Glutamatergic neuron (in vitro differentiated cells): ENCODE measurements at regions not wholly inside any gene's neighbourhood (a gene's known extent, or its start where the extent isn't known, plus 50 kb on each side); places are given as distances from the start of the nearest gene placed in this dataset.

Experiments
- DNase-seq: peaks from one replicate; pipeline ENCODE4 v3.0.0; 2022
- H3K27ac Mint-ChIP-seq: one replicate; pipeline ENCODE4 v1.8.0; 2020; ENCODE audit warnings: mild to moderate bottlenecking, mixed read lengths, inconsistent platforms; ENCODE audit not compliant: unreplicated experiment
- H3K27me3 Mint-ChIP-seq: one replicate; pipeline ENCODE4 v1.8.0; 2020; ENCODE audit warnings: mild to moderate bottlenecking, moderate library complexity, mixed read lengths, inconsistent platforms; ENCODE audit not compliant: unreplicated experiment
- H3K36me3 Mint-ChIP-seq: one replicate; pipeline ENCODE4 v1.8.0; 2020; ENCODE audit warnings: mild to moderate bottlenecking, mixed read lengths, inconsistent platforms; ENCODE audit not compliant: unreplicated experiment
- H3K4me1 Mint-ChIP-seq: one replicate; pipeline ENCODE4 v1.8.0; 2020; ENCODE audit warnings: mild to moderate bottlenecking, low read depth, mixed read lengths, inconsistent platforms; ENCODE audit not compliant: unreplicated experiment
- H3K4me3 Mint-ChIP-seq: one replicate; pipeline ENCODE4 v1.8.0; 2020; ENCODE audit warnings: mild to moderate bottlenecking, mixed read lengths, inconsistent platforms; ENCODE audit not compliant: unreplicated experiment
- H3K9me3 Mint-ChIP-seq: one replicate; pipeline ENCODE4 v1.8.0; 2020; ENCODE audit warnings: mild to moderate bottlenecking, moderate library complexity, mixed read lengths, inconsistent platforms; ENCODE audit not compliant: unreplicated experiment
- CTCF ChIP-seq: fragments of 200-600 bp; sonication (generic); IDR thresholded peaks from one replicate; pipeline ENCODE4 v1.5.0; 2021; ENCODE audit not compliant: partially characterized antibody, unreplicated experiment

DNA sequence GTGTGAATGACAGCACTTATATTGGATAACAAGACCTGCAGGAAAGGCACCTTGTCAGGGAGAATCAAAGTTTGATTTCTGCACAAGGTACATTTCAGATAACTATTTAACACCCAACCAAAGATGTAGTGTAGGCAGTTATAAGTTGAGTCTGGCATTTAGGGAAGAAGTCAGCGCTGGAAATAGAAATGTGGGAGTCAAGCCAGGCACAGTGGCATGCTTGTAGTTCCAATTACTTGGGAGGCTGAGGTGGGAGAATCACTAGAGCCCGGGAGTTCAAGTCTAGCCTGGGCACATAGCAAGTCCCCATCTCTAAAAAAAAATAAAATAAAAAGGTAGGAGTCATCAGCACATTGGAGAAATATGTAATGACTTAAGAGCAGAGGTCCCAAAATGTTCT, 295.1 kb downstream of the ZNF674 start:
- H3K4me3 Mint-ChIP-seq = no peak overlapping the region

DNA sequence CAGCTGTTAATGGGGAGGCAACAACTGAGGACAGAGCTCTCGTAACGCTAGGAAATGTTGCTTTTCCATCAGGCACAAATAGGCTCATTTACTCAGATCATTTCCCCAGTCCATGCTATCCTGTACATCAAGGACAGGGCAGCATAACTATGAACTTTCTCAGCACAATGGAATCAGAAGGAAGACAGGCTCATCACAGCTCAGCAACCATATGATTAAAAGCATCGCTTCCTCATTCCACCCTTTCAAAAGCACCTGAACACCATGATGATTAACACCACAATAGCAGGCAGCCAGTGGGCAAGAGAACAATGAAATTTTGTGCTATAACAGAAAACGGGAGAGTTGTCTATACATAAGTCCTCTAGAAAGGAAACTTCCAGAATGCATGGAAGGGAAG, 297.8 kb downstream of the ZNF674 start:
- H3K4me1 Mint-ChIP-seq = no peaks in the 10 kb centered on the region
- no peaks in the 10 kb centered on the region for H3K9me3 Mint-ChIP-seq
- TF ChIP-seq CTCF = no peak
- H3K27me3 Mint-ChIP-seq = no peaks in the 10 kb centered on the region
- H3K4me3 Mint-ChIP-seq = no peak overlapping the region
- no peak overlapping the region for H3K27ac Mint-ChIP-seq
- DNase-seq = no peak
- H3K36me3 Mint-ChIP-seq = no peaks in the 10 kb centered on the region

More for the DNA sequence above, 295.1 kb downstream of the ZNF674 start:
- Mint-ChIP-seq H3K27ac (no peak overlapping the region), H3K4me1 (no peaks in the 10 kb centered on the region), H3K36me3 (no peaks in the 10 kb centered on the region), H3K9me3 (peaks cover 2% of the 10 kb centered on the region), H3K27me3 (no peaks in the 10 kb centered on the region)
- DNase-seq = no peak
- TF ChIP-seq CTCF = no peak

DNA sequence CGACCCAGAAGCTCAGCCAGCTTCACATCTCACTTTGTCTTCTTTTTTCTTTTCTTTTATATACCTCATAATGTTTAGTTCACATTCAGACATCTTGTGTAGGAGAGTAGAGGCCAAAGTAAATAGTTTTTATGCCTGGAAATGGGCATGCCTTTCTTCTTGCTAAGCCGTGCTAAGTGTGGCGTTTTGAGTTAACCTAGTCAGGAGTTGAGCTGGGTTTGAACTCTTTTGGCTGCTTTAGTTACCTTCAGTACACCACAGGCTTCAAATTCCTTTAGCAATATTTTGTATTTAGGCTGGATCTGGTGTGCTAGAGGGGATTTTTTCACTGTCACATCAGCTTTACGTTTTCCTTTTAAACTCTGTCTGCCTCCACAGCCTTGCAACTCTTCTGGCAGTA, 300.8 kb downstream of the ZNF674 start:
- Mint-ChIP-seq H3K4me1 (no peaks in the 10 kb centered on the region), H3K36me3 (no peaks in the 10 kb centered on the region), H3K9me3 (no peaks in the 10 kb centered on the region), H3K27ac (no peak overlapping the region), H3K27me3 (no peaks in the 10 kb centered on the region), H3K4me3 (no peak overlapping the region)
- no peak for DNase-seq
- TF ChIP-seq CTCF = no peak

DNA sequence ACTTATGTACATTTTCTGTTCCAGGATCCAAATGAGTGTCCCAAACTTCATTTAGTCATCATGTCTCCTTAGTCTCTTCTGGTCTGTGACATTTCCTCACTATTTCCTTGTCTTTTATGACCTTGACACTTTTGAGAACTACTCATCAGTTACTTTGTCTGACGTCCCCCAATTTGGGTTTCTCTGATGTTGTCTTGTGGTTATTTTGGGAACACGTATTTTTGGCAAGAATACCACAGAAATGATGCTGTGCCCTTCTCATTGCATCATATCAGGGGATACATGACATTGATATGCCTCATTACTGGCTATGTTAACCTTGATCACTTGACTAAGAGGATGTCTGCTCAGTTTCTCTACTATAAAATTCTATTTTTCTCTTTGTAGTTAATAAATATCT, 308.8 kb downstream of the ZNF674 start:
- peaks cover 1% of the 10 kb centered on the region for H3K27me3 Mint-ChIP-seq
- H3K4me3 Mint-ChIP-seq = no peak overlapping the region
- no peak for DNase-seq
- no peaks in the 10 kb centered on the region for H3K9me3 Mint-ChIP-seq
- H3K4me1 Mint-ChIP-seq = no peaks in the 10 kb centered on the region
- no peak overlapping the region for H3K27ac Mint-ChIP-seq
- TF ChIP-seq CTCF = no peak
- no peaks in the 10 kb centered on the region for H3K36me3 Mint-ChIP-seq

GRCh38 chrX:46235778-46236177, 309.4 kb downstream of the ZNF674 start:
- DNase-seq = no peak
- no peaks in the 10 kb centered on the region for H3K9me3 Mint-ChIP-seq
- TF ChIP-seq CTCF = no peak
- no peak overlapping the region for H3K4me3 Mint-ChIP-seq
- H3K4me1 Mint-ChIP-seq = no peaks in the 10 kb centered on the region
- H3K27ac Mint-ChIP-seq = no peak overlapping the region
- H3K36me3 Mint-ChIP-seq = no peaks in the 10 kb centered on the region
- H3K27me3 Mint-ChIP-seq = peaks cover 1% of the 10 kb centered on the region
